GM12801 (cell line): ENCODE measurements at regions not wholly inside any gene's neighbourhood (a gene's known extent, or its start where the extent isn't known, plus 50 kb on each side); places are given as distances from the start of the nearest gene placed in this dataset.

Experiments
- CTCF ChIP-seq: IDR thresholded peaks from one replicate; pipeline ENCODE4 v1.5.1; 2011; ENCODE audit warnings: control low read depth; ENCODE audit not compliant: insufficient read length; ENCODE audit errors: extremely low read depth

- TF ChIP-seq CTCF: no peak
Measured at GRCh38 chr13:40221131-40221459, 445.3 kb downstream of the FOXO1 start.

- TF ChIP-seq CTCF: no peak
Measured at GRCh38 chr13:40221460-40222201, 444.8 kb downstream of the FOXO1 start.

- no peak for TF ChIP-seq CTCF
Measured at GRCh38 chr13:40223585-40223984, 442.9 kb downstream of the FOXO1 start.

- TF ChIP-seq CTCF: no peak
Measured at GRCh38 chr13:40228496-40228895, 437.9 kb downstream of the FOXO1 start.

GRCh38 chr13:40228990-40229389, 437.5 kb downstream of the FOXO1 start:
- no peak for TF ChIP-seq CTCF

- no peak for TF ChIP-seq CTCF
Measured at GRCh38 chr13:40230833-40231266, 435.6 kb downstream of the FOXO1 start.

GRCh38 chr13:40231311-40231710, 435.1 kb downstream of the FOXO1 start:
- no peak for TF ChIP-seq CTCF
